A673 (cell line): ENCODE measurements at regions not wholly inside any gene's neighbourhood (a gene's known extent, or its start where the extent isn't known, plus 50 kb on each side); places are given as distances from the start of the nearest gene placed in this dataset.

Source experiments
- BruUV-seq: library from RNA; stranded (reverse); fragments of 400-500 nt; replicated peaks from 2 replicates; lab custom pipeline; 2021; lab: Mats Ljungman, UMichigan
- CTCF ChIA-PET: fragments of 300-600 bp; sonication (Branson Sonifier 250); formaldehyde crosslinking; loops from one replicate; lab custom pipeline; 2022; ENCODE audit warnings: antibody characterized with exemption; lab: Charles Lee
- POLR2A ChIA-PET: fragments of 300-600 bp; sonication (Branson Sonifier 250); formaldehyde crosslinking; loops from one replicate; lab custom pipeline; 2022; ENCODE audit warnings: antibody characterized with exemption; ENCODE audit not compliant: low non-redundant PET; lab: Charles Lee
- DNase-seq: peaks from one replicate; pipeline ENCODE4 v3.0.0-alpha.2; 2015; ENCODE audit warnings: low spot score
- H3K27ac ChIP-seq: fragments of 200-600 bp; sonication (generic); 2 replicates; pipeline ENCODE4 v1.5.1; 2016; ENCODE audit warnings: mixed run types, low read depth, mild to moderate bottlenecking, mixed read lengths, antibody characterized with exemption, low read length; ENCODE audit not compliant: poor library complexity, severe bottlenecking
- H3K27me3 ChIP-seq: fragments of 200-600 bp; sonication (generic); replicated peaks from 2 replicates; pipeline ENCODE4 v1.6.1; 2017; ENCODE audit warnings: mixed run types, low read depth, mild to moderate bottlenecking, mixed read lengths, antibody characterized with exemption, low read length; ENCODE audit not compliant: insufficient read depth, poor library complexity
- H3K36me3 ChIP-seq: fragments of 200-600 bp; sonication (generic); 2 replicates; pipeline ENCODE4 v1.6.1; 2016; ENCODE audit warnings: mixed run types, mild to moderate bottlenecking, mixed read lengths, antibody characterized with exemption, low read length; ENCODE audit not compliant: insufficient read depth, poor library complexity, severe bottlenecking
- H3K4me1 ChIP-seq: fragments of 200-600 bp; sonication (generic); 2 replicates; pipeline ENCODE4 v1.6.1; 2017; ENCODE audit warnings: mixed run types, mild to moderate bottlenecking, mixed read lengths, antibody characterized with exemption, low read length; ENCODE audit not compliant: insufficient read depth, poor library complexity, severe bottlenecking
- H3K4me3 ChIP-seq: fragments of 200-600 bp; sonication (generic); 2 replicates; pipeline ENCODE4 v1.5.1; 2016; ENCODE audit warnings: low read depth, mixed run types, mild to moderate bottlenecking, mixed read lengths, low read length; ENCODE audit not compliant: poor library complexity, severe bottlenecking
- H3K9me3 ChIP-seq: fragments of 200-600 bp; sonication (generic); 2 replicates; pipeline ENCODE4 v1.6.1; 2016; ENCODE audit warnings: mixed run types, low read depth, mild to moderate bottlenecking, mixed read lengths, antibody characterized with exemption, low read length; ENCODE audit not compliant: poor library complexity, severe bottlenecking
- CTCF ChIP-seq: fragments of 300-800, 200-600 bp; sonication (generic); conservative IDR thresholded peaks from 2 replicates; pipeline ENCODE4 v1.5.1; 2017; ENCODE audit warnings: low read depth, mild to moderate bottlenecking, antibody characterized with exemption, low read length, moderate library complexity, mixed read lengths
- EZH2 ChIP-seq: fragments of 200-600 bp; sonication (generic); IDR thresholded peaks from 2 replicates; pipeline ENCODE4 v1.6.1; 2017; ENCODE audit warnings: borderline replicate concordance, low read depth, mild to moderate bottlenecking, mixed read lengths, antibody characterized with exemption, low read length; ENCODE audit not compliant: poor library complexity, severe bottlenecking
- intact Hi-C: fragments of 100-400 bp; cut with micrococcal nuclease; formaldehyde crosslinking; loops from one replicate; pipeline ENCODE4 v1.10.0; 2022; ENCODE audit not compliant: unreplicated experiment

- no peak for DNase-seq
- no peaks in the 10 kb centered on the region for H3K36me3 ChIP-seq
- intact Hi-C loops = no loop called here
- H3K27ac ChIP-seq = no peak overlapping the region
- ChIA-PET POLR2A (no interaction called here), CTCF (no interaction called here)
- BruUV-seq = no TSS peak
- H3K4me1 ChIP-seq = no peaks in the 10 kb centered on the region
- H3K4me3 ChIP-seq = no peak overlapping the region
- H3K27me3 ChIP-seq = no peaks in the 10 kb centered on the region
- TF ChIP-seq CTCF (no peak), EZH2 (no peak)
- H3K9me3 ChIP-seq = no peaks in the 10 kb centered on the region
These were observed 1032.5 kb downstream of the DTWD2 start for GRCh38 chr5:117955831-117956230.

GRCh38 chr5:117954331-117954730, 1034.0 kb downstream of the DTWD2 start:
- DNase-seq = no peak
- Histone ChIP-seq H3K4me3 (no peak overlapping the region), H3K9me3 (no peaks in the 10 kb centered on the region), H3K27me3 (no peaks in the 10 kb centered on the region), H3K36me3 (no peaks in the 10 kb centered on the region), H3K4me1 (no peaks in the 10 kb centered on the region), H3K27ac (no peak overlapping the region)
- BruUV-seq = no TSS peak
- ChIA-PET POLR2A (no interaction called here), CTCF (no interaction called here)
- TF ChIP-seq EZH2 (no peak), CTCF (no peak)
- intact Hi-C loops = no loop called here

GRCh38 chr5:117953272-117953671, 1035.1 kb downstream of the DTWD2 start:
- intact Hi-C loops = no loop called here
- ChIA-PET POLR2A (no interaction called here), CTCF (no interaction called here)

More at GRCh38 chr5:117953272-117953671, 1035.1 kb downstream of the DTWD2 start:
- Histone ChIP-seq H3K36me3 (no peaks in the 10 kb centered on the region), H3K4me1 (no peaks in the 10 kb centered on the region), H3K27ac (no peak overlapping the region), H3K9me3 (no peaks in the 10 kb centered on the region), H3K27me3 (no peaks in the 10 kb centered on the region), H3K4me3 (no peak overlapping the region)
- no peak for TF ChIP-seq CTCF
- TF ChIP-seq EZH2 = no peak
- DNase-seq = no peak
- BruUV-seq = no TSS peak
